ENCODE measurements at regions not wholly inside any gene's neighbourhood (a gene's known extent, or its start where the extent isn't known, plus 50 kb on each side); places are given as distances from the start of the nearest gene placed in this dataset.

- TF ChIP-seq SP1 (IDR thresholded peaks at IDR 0.05) (no peak), FOXM1 (IDR thresholded peaks at IDR 0.05; ENCODE audit: borderline replicate concordance) (no peak), FOXA1 (IDR thresholded peaks at IDR 0.05) (no peak), ARNT (IDR thresholded peaks at IDR 0.05) (no peak), FOXK2 (IDR thresholded peaks at IDR 0.05) (no peak), SUZ12 (IDR thresholded peaks at IDR 0.05) (no peak), ELF4 (IDR thresholded peaks at IDR 0.05) (no peak), CTBP1 (IDR thresholded peaks at IDR 0.05; ENCODE audit: borderline replicate concordance) (no peak), NFRKB (IDR thresholded peaks at IDR 0.05) (no peak), BHLHE40 (IDR thresholded peaks at IDR 0.05; ENCODE audit: borderline replicate concordance) (no peak), HDGF (IDR thresholded peaks at IDR 0.05; ENCODE audit: borderline replicate concordance) (no peak)
Observed at GRCh38 chr15:97730315-97730714, 230.2 kb upstream of the ARRDC4 start.

Measured in HEK293T (cell line).